ENCODE measurements at regions not wholly inside any gene's neighbourhood (a gene's known extent, or its start where the extent isn't known, plus 50 kb on each side); places are given as distances from the start of the nearest gene placed in this dataset.

GRCh38 chr14:84490081-84490480, 1039.9 kb upstream of the FLRT2 start:
- Histone ChIP-seq H3K27ac (ENCODE audit: insufficient read depth, low read depth, low read length) (no peak overlapping the region), H3K4me3 (replicated peaks in 1 of 3; ENCODE audit: insufficient read depth in 1 of 3, low read depth in 1 of 3, low read length in 3 of 3) (no peak overlapping the region), H4K20me1 (replicated peaks; ENCODE audit: control insufficient read depth, extremely low read depth, insufficient read depth, low read length) (no peaks in the 10 kb centered on the region), H3K27me3 (ENCODE audit: control insufficient read depth in 2 of 2, insufficient read depth in 2 of 2, low read length in 2 of 2) (no peaks in the 10 kb centered on the region), H3K4me2 (ENCODE audit: insufficient read depth, low read length) (no peak overlapping the region), H3K36me3 (ENCODE audit: control insufficient read depth in 2 of 2, extremely low read depth in 1 of 2, insufficient read depth in 2 of 2, low read length in 2 of 2) (no peaks in the 10 kb centered on the region), H3K4me1 (ENCODE audit: control insufficient read depth, extremely low read depth, insufficient read depth, low read length) (no peaks in the 10 kb centered on the region), H3K79me2 (ENCODE audit: control insufficient read depth, insufficient read depth, low read length) (no peaks in the 10 kb centered on the region), H2AFZ (ENCODE audit: low read depth, low read length) (no peak overlapping the region), H3K9ac (replicated peaks; ENCODE audit: extremely low read depth, insufficient read depth, low read length) (no peak overlapping the region), H3K9me1 (replicated peaks; ENCODE audit: control insufficient read depth, extremely low read depth, insufficient read depth, low read length) (no peaks in the 10 kb centered on the region), H3K9me3 (replicated peaks; ENCODE audit: control insufficient read depth, insufficient read depth, low read length) (no peaks in the 10 kb centered on the region)
- FAIRE-seq: peak; percentile 38
- POLR2A ChIA-PET: no interaction called here
- BruUV-seq (replicated peaks): no TSS peak
- dilution Hi-C loops (cut with MboI; ENCODE audit: extremely low pct_ligation_motif_present, low sequenced_read_pairs): no loop called here
- intact Hi-C loops (cut with micrococcal nuclease): no loop called here
- peak; percentile 60 for DNase-seq (ENCODE audit: low read depth, low spot score)
- TF ChIP-seq JUN (IDR thresholded peaks at IDR 0.05; ENCODE audit: borderline replicate concordance, insufficient read depth, insufficient read length, low read depth) (no peak), EZH2 (IDR thresholded peaks at IDR 0.05; ENCODE audit: borderline replicate concordance, low read depth, low read length, severe bottlenecking) (no peak), FOS (IDR thresholded peaks at IDR 0.05; ENCODE audit: borderline replicate concordance, insufficient read depth, low read length) (no peak), MAX (IDR thresholded peaks at IDR 0.05; ENCODE audit: insufficient read depth, insufficient read length) (no peak), POLR2A (IDR thresholded peaks at IDR 0.05; ENCODE audit: low read depth, low read length) (no peak)
- CTCF ChIA-PET: interaction anchor here (0.7 to 1.4 kb wide), 2 partner anchors 14 to 1039 kb away, joined by 4 read pairs; no protein-coding TSS in a partner anchor

GRCh38 chr14:84492685-84493084, 1037.3 kb upstream of the FLRT2 start:
- POLR2A ChIA-PET: no interaction called here
- Histone ChIP-seq H3K27ac (ENCODE audit: insufficient read depth, low read depth, low read length) (no peak overlapping the region), H3K9me1 (replicated peaks; ENCODE audit: control insufficient read depth, extremely low read depth, insufficient read depth, low read length) (no peaks in the 10 kb centered on the region), H3K27me3 (ENCODE audit: control insufficient read depth in 2 of 2, insufficient read depth in 2 of 2, low read length in 2 of 2) (no peaks in the 10 kb centered on the region), H3K79me2 (ENCODE audit: control insufficient read depth, insufficient read depth, low read length) (no peaks in the 10 kb centered on the region), H2AFZ (ENCODE audit: low read depth, low read length) (no peak overlapping the region), H3K4me2 (ENCODE audit: insufficient read depth, low read length) (no peak overlapping the region), H3K9me3 (replicated peaks; ENCODE audit: control insufficient read depth, insufficient read depth, low read length) (no peaks in the 10 kb centered on the region), H3K4me3 (replicated peaks in 1 of 3; ENCODE audit: insufficient read depth in 1 of 3, low read depth in 1 of 3, low read length in 3 of 3) (no peak overlapping the region), H3K9ac (replicated peaks; ENCODE audit: extremely low read depth, insufficient read depth, low read length) (no peak overlapping the region), H4K20me1 (replicated peaks; ENCODE audit: control insufficient read depth, extremely low read depth, insufficient read depth, low read length) (no peaks in the 10 kb centered on the region), H3K36me3 (ENCODE audit: control insufficient read depth in 2 of 2, extremely low read depth in 1 of 2, insufficient read depth in 2 of 2, low read length in 2 of 2) (no peaks in the 10 kb centered on the region), H3K4me1 (ENCODE audit: control insufficient read depth, extremely low read depth, insufficient read depth, low read length) (no peaks in the 10 kb centered on the region)
- dilution Hi-C loops (cut with MboI; ENCODE audit: extremely low pct_ligation_motif_present, low sequenced_read_pairs): no loop called here
- no peak for FAIRE-seq
- no peak for TF ChIP-seq FOS (IDR thresholded peaks at IDR 0.05; ENCODE audit: borderline replicate concordance, insufficient read depth, low read length)
- no peak for TF ChIP-seq CTCF (IDR thresholded peaks at IDR 0.05; ENCODE audit: extremely low read depth in 1 of 2, insufficient read depth in 1 of 2, low read depth in 1 of 2, low read length in 2 of 2)
- no peak for TF ChIP-seq JUN (IDR thresholded peaks at IDR 0.05; ENCODE audit: borderline replicate concordance, insufficient read depth, insufficient read length, low read depth)
- TF ChIP-seq POLR2A (IDR thresholded peaks at IDR 0.05; ENCODE audit: low read depth, low read length): no peak
- no peak for TF ChIP-seq POLR2AphosphoS5 (IDR thresholded peaks at IDR 0.05; ENCODE audit: insufficient read depth, low read depth, low read length)
- TF ChIP-seq MAX (IDR thresholded peaks at IDR 0.05; ENCODE audit: insufficient read depth, insufficient read length): no peak
- TF ChIP-seq EZH2 (IDR thresholded peaks at IDR 0.05; ENCODE audit: borderline replicate concordance, low read depth, low read length, severe bottlenecking): no peak
- no peak for TF ChIP-seq GATA2 (IDR thresholded peaks at IDR 0.05; ENCODE audit: insufficient read depth, insufficient read length, low read depth, low read length)
- TF ChIP-seq MYC (IDR thresholded peaks at IDR 0.05; ENCODE audit: low read depth, low read length): no peak
- no TSS peak for BruUV-seq (replicated peaks)
- CTCF ChIA-PET: no interaction called here
- no peak for DNase-seq (ENCODE audit: low read depth, low spot score)
- intact Hi-C loops (cut with micrococcal nuclease): no loop called here
